CD14-positive monocyte (primary cell): ENCODE measurements at regions not wholly inside any gene's neighbourhood (a gene's known extent, or its start where the extent isn't known, plus 50 kb on each side); places are given as distances from the start of the nearest gene placed in this dataset.

Source experiments
- DNase-seq, 3 donors: peaks; one replicate each; pipeline ENCODE4 v3.0.0-alpha.2; 2011 to 2022
- H2AFZ ChIP-seq: 2 replicates; pipeline ENCODE4 v1.6.0; 2012; ENCODE audit warnings: mild to moderate bottlenecking, low read depth, low read length, inconsistent platforms; ENCODE audit not compliant: insufficient read depth, poor library complexity, severe bottlenecking
- H3K27ac ChIP-seq, 2 donors: 1 replicate in 1 of 2; 2 replicates in 1 of 2; pipeline ENCODE4 v1.5.1; 2012 to 2013; ENCODE audit warnings: low read length in 2 of 2, control low read depth in 1 of 2, inconsistent platforms in 1 of 2, low read depth in 1 of 2, mild to moderate bottlenecking in 1 of 2
- H3K27me3 ChIP-seq, 2 donors: one replicate each; pipeline versions ENCODE4 v1.6.0 to v1.6.1; 2011 to 2013; ENCODE audit warnings: low read length in 2 of 2; ENCODE audit not compliant: control insufficient read depth in 2 of 2, insufficient read depth in 2 of 2
- H3K36me3 ChIP-seq, 2 donors: replicated peaks in 1 of 2; 1 replicate in 1 of 2; 2 replicates in 1 of 2; pipeline versions ENCODE4 v1.5.1 to v1.6.1; 2012 to 2013; ENCODE audit warnings: low read length in 2 of 2, control low read depth in 1 of 2, inconsistent platforms in 1 of 2, mild to moderate bottlenecking in 1 of 2; ENCODE audit not compliant: insufficient read depth in 2 of 2, control insufficient read depth in 1 of 2
- H3K4me1 ChIP-seq, 2 donors: 1 replicate in 1 of 2; 2 replicates in 1 of 2; pipeline versions ENCODE4 v1.5.1 to v1.6.1; 2012 to 2013; ENCODE audit warnings: low read length in 2 of 2, control low read depth in 1 of 2, inconsistent platforms in 1 of 2, mild to moderate bottlenecking in 1 of 2, moderate library complexity in 1 of 2; ENCODE audit not compliant: insufficient read depth in 2 of 2, control insufficient read depth in 1 of 2
- H3K4me2 ChIP-seq: replicated peaks from 2 replicates; pipeline ENCODE3; 2012; ENCODE audit warnings: low read length, moderate library complexity, mild to moderate bottlenecking; ENCODE audit not compliant: poor library complexity, severe bottlenecking; ENCODE audit errors: extremely low read depth
- H3K4me3 ChIP-seq, 3 experiments: fragments of 200-600 bp in 1 of 3; sonication (generic) in 1 of 3; replicated peaks in 1 of 3; 1 replicate in 2 of 3; 2 replicates in 1 of 3; pipeline ENCODE4 v1.5.1; 2011 to 2013; ENCODE audit warnings: low read length in 3 of 3, mild to moderate bottlenecking in 3 of 3, control low read depth in 2 of 3, low read depth in 2 of 3, inconsistent platforms in 1 of 3, moderate library complexity in 1 of 3
- H3K79me2 ChIP-seq: 2 replicates; pipeline ENCODE4 v1.6.0; 2012; ENCODE audit warnings: mild to moderate bottlenecking, control low read depth, inconsistent platforms, low read length, moderate library complexity; ENCODE audit not compliant: insufficient read depth
- H3K9ac ChIP-seq: 2 replicates; pipeline ENCODE4 v1.6.0; 2017; ENCODE audit warnings: low read length, mild to moderate bottlenecking; ENCODE audit not compliant: insufficient read depth, poor library complexity, severe bottlenecking
- H3K9me3 ChIP-seq, 2 donors: replicated peaks in 1 of 2; 1 replicate in 1 of 2; 2 replicates in 1 of 2; pipeline versions ENCODE4 v1.5.1 to v1.6.1; 2012 to 2013; ENCODE audit warnings: low read length in 2 of 2, control low read depth in 1 of 2; ENCODE audit not compliant: control insufficient read depth in 1 of 2, insufficient read depth in 1 of 2
- H4K20me1 ChIP-seq: 2 replicates; pipeline ENCODE4 v1.6.0; 2012; ENCODE audit warnings: mild to moderate bottlenecking, low read length, control low read depth, moderate library complexity; ENCODE audit not compliant: insufficient read depth
- H3K27ac Mint-ChIP-seq, 7 donors: one replicate each; pipeline ENCODE4 v1.8.0; 2020; ENCODE audit warnings: mild to moderate bottlenecking in 7 of 7, mixed read lengths in 7 of 7, moderate library complexity in 6 of 7, inconsistent platforms in 2 of 7
- H3K27me3 Mint-ChIP-seq, 3 donors: one replicate each; pipeline ENCODE4 v1.8.0; 2021 to 2022; ENCODE audit warnings: low read depth in 3 of 3, mild to moderate bottlenecking in 3 of 3, mixed read lengths in 3 of 3, moderate library complexity in 3 of 3, inconsistent platforms in 1 of 3
- H3K36me3 Mint-ChIP-seq, 2 donors: one replicate each; pipeline ENCODE4 v1.8.0; 2020; ENCODE audit warnings: mixed read lengths in 2 of 2, inconsistent platforms in 1 of 2, mild to moderate bottlenecking in 1 of 2
- H3K4me1 Mint-ChIP-seq: one replicate; pipeline ENCODE4 v1.8.0; 2020; ENCODE audit warnings: mild to moderate bottlenecking, mixed read lengths
- H3K4me3 Mint-ChIP-seq, 2 donors: one replicate each; pipeline ENCODE4 v1.8.0; 2020; ENCODE audit warnings: mild to moderate bottlenecking in 2 of 2, mixed read lengths in 2 of 2, moderate library complexity in 1 of 2
- H3K9me3 Mint-ChIP-seq, 7 donors: one replicate each; pipeline ENCODE4 v1.8.0; 2020 to 2022; ENCODE audit warnings: mixed read lengths in 7 of 7, mild to moderate bottlenecking in 6 of 7, moderate library complexity in 6 of 7, inconsistent platforms in 2 of 7
- WGBS: methylation state at CpG from one replicate; pipeline ENCODE4 v1.1.5; 2013; ENCODE audit warnings: missing lambda C conversion rate; ENCODE audit not compliant: insufficient coverage; 5-methylcytosine and 5-hydroxymethylcytosine counted together
- intact Hi-C, 2 donors: fragments of 100-400 bp; cut with micrococcal nuclease; formaldehyde crosslinking; loops; one replicate each; pipeline versions ENCODE4 v1.15.0 to v1.15.1; 2023
- TF ChIP-seq, protein P1 (sequence below): fragments of 200-600 bp; IDR thresholded peaks from one replicate; pipeline ENCODE4 v1.8.0; 2022; ENCODE audit warnings: antibody characterized with exemption, mild to moderate bottlenecking

DNA sequence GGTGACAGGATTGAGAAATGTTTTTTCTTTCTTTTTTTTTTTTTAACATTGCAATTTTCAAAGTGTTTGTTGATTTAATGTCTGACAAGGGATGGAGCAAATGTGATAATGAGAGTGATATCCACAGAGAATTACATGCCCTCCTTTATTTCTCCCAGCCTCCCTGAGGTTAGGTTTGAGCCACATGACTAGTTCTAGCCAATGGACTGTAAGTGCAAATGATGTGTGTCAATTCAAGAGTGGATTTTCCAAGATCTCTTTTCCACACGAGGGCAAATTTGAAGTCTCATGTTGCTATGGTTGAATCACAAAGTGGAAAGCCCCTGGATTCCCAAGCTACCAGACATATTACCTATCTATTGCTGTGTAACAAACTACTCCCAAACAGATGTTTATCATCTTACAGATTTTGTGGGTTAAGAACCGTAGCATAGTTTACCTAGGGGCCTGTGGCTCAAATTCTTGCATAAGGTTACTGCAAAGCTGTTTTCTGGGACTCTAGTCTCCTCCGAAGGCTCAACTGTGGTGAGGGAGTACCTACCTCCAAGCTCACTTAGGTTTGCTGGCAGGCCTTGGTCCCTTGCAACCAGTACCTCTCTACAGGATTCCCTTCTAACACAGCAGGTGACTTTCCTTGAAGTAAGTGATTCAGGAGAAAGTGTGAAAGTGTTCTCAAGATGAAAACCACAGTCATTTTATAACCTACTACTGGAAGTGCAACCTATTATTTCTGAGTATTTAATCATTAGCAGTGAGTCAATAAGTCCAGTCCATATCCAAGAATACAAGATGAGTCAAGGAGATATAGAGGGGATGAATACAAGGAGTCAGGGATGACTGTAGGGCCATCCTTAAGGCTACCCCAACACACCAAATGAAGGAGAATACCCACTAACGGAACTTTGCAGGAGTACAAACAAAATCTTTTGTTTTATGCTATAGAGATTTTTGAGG lies 533.6 kb downstream of the PTPRC start:
- H3K9me3 Mint-ChIP-seq = peaks cover 0 to 1% (median 0%) of the 10 kb centered on the region in 7 donors
- H3K79me2 ChIP-seq = no peaks in the 10 kb centered on the region
- H3K27me3 ChIP-seq = no peaks in the 10 kb centered on the region
- H3K4me1 Mint-ChIP-seq = peaks cover 10% of the 10 kb centered on the region
- no peak overlapping the region for H3K4me3 Mint-ChIP-seq
- intact Hi-C loops = no loop called here
- no peaks in the 10 kb centered on the region for H3K27me3 Mint-ChIP-seq
- peak in 1 of 3 donors; percentile 9 for DNase-seq
- H3K27ac ChIP-seq = no peak overlapping the region
- no peak overlapping the region for H2AFZ ChIP-seq
- no peaks in the 10 kb centered on the region for H4K20me1 ChIP-seq
- H3K4me1 ChIP-seq = no peaks in the 10 kb centered on the region
- no peak overlapping the region for H3K4me2 ChIP-seq
- H3K27ac Mint-ChIP-seq = no peak overlapping the region
- H3K36me3 Mint-ChIP-seq = no peaks in the 10 kb centered on the region
- no peaks in the 10 kb centered on the region for H3K36me3 ChIP-seq
- TF ChIP-seq, protein P1, sequence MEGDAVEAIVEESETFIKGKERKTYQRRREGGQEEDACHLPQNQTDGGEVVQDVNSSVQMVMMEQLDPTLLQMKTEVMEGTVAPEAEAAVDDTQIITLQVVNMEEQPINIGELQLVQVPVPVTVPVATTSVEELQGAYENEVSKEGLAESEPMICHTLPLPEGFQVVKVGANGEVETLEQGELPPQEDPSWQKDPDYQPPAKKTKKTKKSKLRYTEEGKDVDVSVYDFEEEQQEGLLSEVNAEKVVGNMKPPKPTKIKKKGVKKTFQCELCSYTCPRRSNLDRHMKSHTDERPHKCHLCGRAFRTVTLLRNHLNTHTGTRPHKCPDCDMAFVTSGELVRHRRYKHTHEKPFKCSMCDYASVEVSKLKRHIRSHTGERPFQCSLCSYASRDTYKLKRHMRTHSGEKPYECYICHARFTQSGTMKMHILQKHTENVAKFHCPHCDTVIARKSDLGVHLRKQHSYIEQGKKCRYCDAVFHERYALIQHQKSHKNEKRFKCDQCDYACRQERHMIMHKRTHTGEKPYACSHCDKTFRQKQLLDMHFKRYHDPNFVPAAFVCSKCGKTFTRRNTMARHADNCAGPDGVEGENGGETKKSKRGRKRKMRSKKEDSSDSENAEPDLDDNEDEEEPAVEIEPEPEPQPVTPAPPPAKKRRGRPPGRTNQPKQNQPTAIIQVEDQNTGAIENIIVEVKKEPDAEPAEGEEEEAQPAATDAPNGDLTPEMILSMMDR = no peak
- H3K4me3 ChIP-seq = no peak overlapping the region
- no CpG with 5 or more reads among the region's 4 CpGs for WGBS
- H3K9me3 ChIP-seq = no peaks in the 10 kb centered on the region
- no peak overlapping the region for H3K9ac ChIP-seq

DNA sequence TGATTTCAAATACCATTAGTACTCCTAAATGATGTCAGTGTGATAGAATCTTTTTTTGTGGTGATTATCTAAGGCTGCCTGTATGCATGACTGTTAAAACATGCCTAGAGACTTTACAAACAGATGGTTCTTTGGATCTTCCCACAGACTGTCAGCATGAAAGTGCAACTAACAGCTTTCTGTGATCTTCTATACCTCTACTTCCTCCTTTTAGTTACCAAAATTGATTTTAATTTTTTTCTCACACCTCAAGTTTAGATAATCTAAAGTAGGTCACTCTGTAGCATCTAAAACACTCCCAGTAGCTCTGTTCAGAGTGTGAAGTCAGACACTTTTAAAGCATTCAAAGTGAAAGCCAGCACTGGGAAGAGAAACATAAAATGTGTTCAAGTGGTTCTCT lies 534.5 kb downstream of the PTPRC start:
- Histone ChIP-seq H3K79me2 (no peaks in the 10 kb centered on the region), H3K9ac (no peak overlapping the region), H3K27ac (no peak overlapping the region), H3K4me2 (no peak overlapping the region), H3K9me3 (no peaks in the 10 kb centered on the region), H3K4me1 (no peaks in the 10 kb centered on the region), H3K36me3 (no peaks in the 10 kb centered on the region), H3K4me3 (no peak overlapping the region), H3K27me3 (no peaks in the 10 kb centered on the region), H4K20me1 (no peaks in the 10 kb centered on the region), H2AFZ (no peak overlapping the region)
- DNase-seq = no peak
- H3K27ac Mint-ChIP-seq = no peak overlapping the region
- H3K4me1 Mint-ChIP-seq = peaks cover 10% of the 10 kb centered on the region
- H3K9me3 Mint-ChIP-seq = peaks cover 0 to 1% (median 0%) of the 10 kb centered on the region in 7 donors
- H3K36me3 Mint-ChIP-seq = no peaks in the 10 kb centered on the region
- intact Hi-C loops = no loop called here
- TF ChIP-seq, protein P1 = no peak
- no peaks in the 10 kb centered on the region for H3K27me3 Mint-ChIP-seq
- no peak overlapping the region for H3K4me3 Mint-ChIP-seq
